Fibroblast of villous mesenchyme (primary cell): ENCODE measurements at regions not wholly inside any gene's neighbourhood (a gene's known extent, or its start where the extent isn't known, plus 50 kb on each side); places are given as distances from the start of the nearest gene placed in this dataset.
"Not testable (repeated sequence)": the region's sequence is repeated elsewhere in the genome, so short reads cannot be mapped to it uniquely, and the experiment has no call there.

ENCODE experiments used
- DNase-seq: peaks from one replicate; pipeline ENCODE4 v3.0.0-alpha.2; 2010; ENCODE audit warnings: low read depth
- H3K4me3 ChIP-seq: 2 replicates; pipeline ENCODE4 v1.5.1; 2011; ENCODE audit warnings: low read depth, mild to moderate bottlenecking, low read length
- TF ChIP-seq, protein P1 (sequence below): IDR thresholded peaks from 2 replicates; pipeline ENCODE4 v1.5.1; 2012; ENCODE audit warnings: low read depth, mild to moderate bottlenecking, low read length; ENCODE audit not compliant: insufficient read depth

GRCh38 chrX:1109580-1110119 is 102.8 kb downstream of the CRLF2 start:
- TF ChIP-seq, protein P1, sequence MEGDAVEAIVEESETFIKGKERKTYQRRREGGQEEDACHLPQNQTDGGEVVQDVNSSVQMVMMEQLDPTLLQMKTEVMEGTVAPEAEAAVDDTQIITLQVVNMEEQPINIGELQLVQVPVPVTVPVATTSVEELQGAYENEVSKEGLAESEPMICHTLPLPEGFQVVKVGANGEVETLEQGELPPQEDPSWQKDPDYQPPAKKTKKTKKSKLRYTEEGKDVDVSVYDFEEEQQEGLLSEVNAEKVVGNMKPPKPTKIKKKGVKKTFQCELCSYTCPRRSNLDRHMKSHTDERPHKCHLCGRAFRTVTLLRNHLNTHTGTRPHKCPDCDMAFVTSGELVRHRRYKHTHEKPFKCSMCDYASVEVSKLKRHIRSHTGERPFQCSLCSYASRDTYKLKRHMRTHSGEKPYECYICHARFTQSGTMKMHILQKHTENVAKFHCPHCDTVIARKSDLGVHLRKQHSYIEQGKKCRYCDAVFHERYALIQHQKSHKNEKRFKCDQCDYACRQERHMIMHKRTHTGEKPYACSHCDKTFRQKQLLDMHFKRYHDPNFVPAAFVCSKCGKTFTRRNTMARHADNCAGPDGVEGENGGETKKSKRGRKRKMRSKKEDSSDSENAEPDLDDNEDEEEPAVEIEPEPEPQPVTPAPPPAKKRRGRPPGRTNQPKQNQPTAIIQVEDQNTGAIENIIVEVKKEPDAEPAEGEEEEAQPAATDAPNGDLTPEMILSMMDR = no peak
- no peak overlapping the region for H3K4me3 ChIP-seq
- no peak for DNase-seq

- TF ChIP-seq, protein P1 = no peak
- H3K4me3 ChIP-seq = no peak overlapping the region
- DNase-seq = no peak
These were observed 103.7 kb downstream of the CRLF2 start for GRCh38 chrX:1108501-1109445.

- TF ChIP-seq, protein P1 = no peak
- no peak for DNase-seq
These were observed 105.8 kb downstream of the CRLF2 start for GRCh38 chrX:1106478-1107210.

DNA sequence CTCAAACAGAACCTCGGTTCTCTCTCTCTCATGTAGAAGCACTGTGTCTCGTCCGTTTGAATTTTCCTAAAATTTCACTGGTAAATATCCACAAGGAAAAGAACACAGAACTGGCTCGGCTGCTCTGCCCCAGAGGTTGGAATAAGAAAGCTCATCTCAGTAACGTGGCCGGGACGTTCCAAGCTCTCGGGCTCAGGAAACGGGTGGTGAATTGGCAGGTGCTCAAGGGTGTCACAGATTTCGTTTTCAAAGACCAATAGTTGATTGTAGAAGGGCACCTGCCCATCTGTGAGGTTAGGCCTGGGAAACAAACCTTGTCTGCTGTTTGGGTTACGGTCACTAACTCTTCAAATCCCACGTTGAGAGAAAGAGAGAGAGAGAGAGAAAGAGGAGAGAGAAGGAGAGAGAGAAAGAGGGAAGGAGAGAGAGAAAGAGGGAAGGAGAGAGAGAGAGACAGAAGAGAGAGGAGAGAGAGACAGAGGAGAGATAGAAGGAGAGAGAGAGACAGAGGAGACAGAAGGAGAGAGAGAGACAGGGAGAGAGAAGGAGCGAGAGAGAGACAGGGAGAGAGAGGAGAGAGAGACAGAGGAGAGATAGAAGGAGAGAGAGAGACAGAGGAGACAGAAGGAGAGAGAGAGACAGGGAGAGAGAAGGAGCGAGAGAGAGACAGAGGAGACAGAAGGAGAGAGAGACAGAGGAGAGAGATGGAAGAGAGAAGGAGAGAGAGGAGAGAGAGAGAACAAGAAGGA is 106.6 kb downstream of the CRLF2 start:
- TF ChIP-seq, protein P1 = no peak
- no peak overlapping the region for H3K4me3 ChIP-seq
- no peak for DNase-seq

More at GRCh38 chrX:1106478-1107210, 105.8 kb downstream of the CRLF2 start:
- H3K4me3 ChIP-seq = no peak overlapping the region

GRCh38 chrX:1105031-1105430 is 107.4 kb downstream of the CRLF2 start:
- H3K4me3 ChIP-seq, DNase-seq: not testable (repeated sequence)

- TF ChIP-seq, protein P1 = no peak
- DNase-seq = no peak
- no peak overlapping the region for H3K4me3 ChIP-seq
These were observed 109.1 kb downstream of the CRLF2 start for GRCh38 chrX:1103360-1103759.
